Endothelial cell of umbilical vein (primary cell): ENCODE measurements at regions not wholly inside any gene's neighbourhood (a gene's known extent, or its start where the extent isn't known, plus 50 kb on each side); places are given as distances from the start of the nearest gene placed in this dataset.

Source experiments
- BruUV-seq: library from RNA; stranded (reverse); fragments of 400-500 nt; replicated peaks from 2 replicates; lab custom pipeline; 2021; lab: Mats Ljungman, UMichigan
- CTCF ChIA-PET: fragments of 300-600, 350-600 bp; sonication (Branson Sonifier 250); formaldehyde crosslinking; loops from one replicate; lab custom pipeline; 2021; ENCODE audit warnings: antibody characterized with exemption, inconsistent platforms; lab: Charles Lee
- POLR2A ChIA-PET: fragments of 300-600, 350-600 bp; sonication (Branson Sonifier 250); formaldehyde crosslinking; loops from one replicate; lab custom pipeline; 2021; ENCODE audit warnings: antibody characterized with exemption, inconsistent platforms; lab: Charles Lee
- DNase-seq: peaks from one replicate; pipeline ENCODE4 v3.0.0-alpha.2; 2011; ENCODE audit warnings: low read depth, low spot score
- FAIRE-seq: peaks from 2 replicates; lab custom pipeline; 2011; peaks lifted over from hg19 to GRCh38; lab: Jason Lieb, UNC
- H2AFZ ChIP-seq: 2 replicates; pipeline ENCODE4 v1.6.0; 2012; ENCODE audit warnings: low read depth, low read length, control low read depth, inconsistent platforms
- H3K27ac ChIP-seq: 2 replicates; pipeline ENCODE4 v1.5.1; 2011; ENCODE audit warnings: low read depth, mild to moderate bottlenecking, control low read depth, low read length, moderate library complexity; ENCODE audit not compliant: insufficient read depth
- H3K27me3 ChIP-seq, 2 experiments: 2 replicates each; pipeline versions ENCODE4 v1.6.0 to v1.6.1; 2011; ENCODE audit warnings: low read length in 2 of 2, mixed read lengths in 1 of 2; ENCODE audit not compliant: control insufficient read depth in 2 of 2, insufficient read depth in 2 of 2
- H3K36me3 ChIP-seq, 2 experiments: 2 replicates in 1 of 2; 3 replicates in 1 of 2; pipeline ENCODE4 v1.5.1; 2011; ENCODE audit warnings: low read length in 2 of 2, mild to moderate bottlenecking in 1 of 2, moderate library complexity in 1 of 2; ENCODE audit not compliant: control insufficient read depth in 2 of 2, insufficient read depth in 2 of 2; ENCODE audit errors: extremely low read depth in 1 of 2
- H3K4me1 ChIP-seq: 3 replicates; pipeline ENCODE4 v1.5.1; 2011; ENCODE audit warnings: mild to moderate bottlenecking, low read length; ENCODE audit not compliant: control insufficient read depth, insufficient read depth; ENCODE audit errors: extremely low read depth
- H3K4me2 ChIP-seq: 2 replicates; pipeline ENCODE4 v1.6.1; 2011; ENCODE audit warnings: low read length, control low read depth, mixed read lengths; ENCODE audit not compliant: insufficient read depth
- H3K4me3 ChIP-seq, 3 experiments: fragments of 200-600 bp in 1 of 3; sonication (generic), shearing (Covaris generic) in 1 of 3; replicated peaks in 1 of 3; 2 replicates each; pipeline ENCODE4 v1.5.1; 2011 to 2016; ENCODE audit warnings: control low read depth in 3 of 3, low read length in 3 of 3, mild to moderate bottlenecking in 2 of 3, inconsistent platforms in 1 of 3, low read depth in 1 of 3, moderate library complexity in 1 of 3; ENCODE audit not compliant: insufficient read depth in 1 of 3
- H3K79me2 ChIP-seq: 2 replicates; pipeline ENCODE4 v1.6.0; 2012; ENCODE audit warnings: low read length, inconsistent platforms; ENCODE audit not compliant: control insufficient read depth, insufficient read depth
- H3K9ac ChIP-seq: replicated peaks from 2 replicates; pipeline ENCODE3; 2011; ENCODE audit warnings: low read length, control low read depth; ENCODE audit not compliant: insufficient read depth; ENCODE audit errors: extremely low read depth
- H3K9me1 ChIP-seq: replicated peaks from 3 replicates; pipeline ENCODE4 v1.6.0; 2011; ENCODE audit warnings: mild to moderate bottlenecking, low read length; ENCODE audit not compliant: control insufficient read depth, insufficient read depth; ENCODE audit errors: extremely low read depth
- H3K9me3 ChIP-seq: replicated peaks from 2 replicates; pipeline ENCODE4 v1.5.1; 2012; ENCODE audit warnings: low read length, inconsistent platforms; ENCODE audit not compliant: control insufficient read depth, insufficient read depth
- H4K20me1 ChIP-seq: replicated peaks from 2 replicates; pipeline ENCODE3; 2011; ENCODE audit warnings: mild to moderate bottlenecking, low read length; ENCODE audit not compliant: control insufficient read depth, insufficient read depth; ENCODE audit errors: extremely low read depth
- EZH2 ChIP-seq: IDR thresholded peaks from 2 replicates; pipeline ENCODE4 v1.6.1; 2012; ENCODE audit warnings: borderline replicate concordance, low read depth, mild to moderate bottlenecking, moderate library complexity, low read length, inconsistent platforms; ENCODE audit not compliant: severe bottlenecking
- FOS ChIP-seq: IDR thresholded peaks from 2 replicates; pipeline ENCODE4 v1.6.1; 2011; ENCODE audit warnings: mild to moderate bottlenecking, low read length, moderate library complexity, borderline replicate concordance; ENCODE audit not compliant: insufficient read depth
- GATA2 ChIP-seq: IDR thresholded peaks from 2 replicates; pipeline ENCODE4 v1.7.0; 2011; ENCODE audit warnings: low read depth, mild to moderate bottlenecking, moderate library complexity, mixed read lengths, low read length; ENCODE audit not compliant: insufficient read length, insufficient read depth
- JUN ChIP-seq: IDR thresholded peaks from 2 replicates; pipeline ENCODE4 v1.6.1; 2011; ENCODE audit warnings: borderline replicate concordance, low read depth; ENCODE audit not compliant: insufficient read length, insufficient read depth
- MYC ChIP-seq: IDR thresholded peaks from one replicate; pipeline ENCODE4 v1.6.1; 2011; ENCODE audit warnings: mild to moderate bottlenecking, low read depth, low read length
- POLR2A ChIP-seq: IDR thresholded peaks from 2 replicates; pipeline ENCODE4 v1.6.1; 2012; ENCODE audit warnings: low read depth, mild to moderate bottlenecking, control low read depth, low read length
- POLR2AphosphoS5 ChIP-seq: IDR thresholded peaks from 2 replicates; pipeline ENCODE4 v1.6.1; 2012; ENCODE audit warnings: low read depth, mild to moderate bottlenecking, control low read depth, low read length, moderate library complexity; ENCODE audit not compliant: insufficient read depth
- dilution Hi-C: fragments of 300-500 bp; cut with MboI; formaldehyde crosslinking; loops from one replicate; pipeline ENCODE4 v1.15.0; 2019; ENCODE audit warnings: low sequenced_read_pairs; ENCODE audit not compliant: extremely low pct_ligation_motif_present
- intact Hi-C: fragments of 100-400 bp; cut with micrococcal nuclease; formaldehyde crosslinking; loops from one replicate; pipeline ENCODE4 v1.10.0; 2022
- TF ChIP-seq, protein P1 (sequence below): IDR thresholded peaks from 2 replicates; pipeline ENCODE4 v1.6.1; 2011; ENCODE audit not compliant: insufficient read depth, insufficient read length
- TF ChIP-seq, protein P2 (sequence below), 2 donors: IDR thresholded peaks; 1 replicate in 1 of 2; 2 replicates in 1 of 2; pipeline ENCODE4 v1.5.1; 2011; ENCODE audit warnings: low read length in 2 of 2, mild to moderate bottlenecking in 2 of 2, moderate library complexity in 2 of 2, control low read depth in 1 of 2, inconsistent platforms in 1 of 2, low read depth in 1 of 2; ENCODE audit not compliant: insufficient read depth in 1 of 2; ENCODE audit errors: extremely low read depth in 1 of 2

DNA sequence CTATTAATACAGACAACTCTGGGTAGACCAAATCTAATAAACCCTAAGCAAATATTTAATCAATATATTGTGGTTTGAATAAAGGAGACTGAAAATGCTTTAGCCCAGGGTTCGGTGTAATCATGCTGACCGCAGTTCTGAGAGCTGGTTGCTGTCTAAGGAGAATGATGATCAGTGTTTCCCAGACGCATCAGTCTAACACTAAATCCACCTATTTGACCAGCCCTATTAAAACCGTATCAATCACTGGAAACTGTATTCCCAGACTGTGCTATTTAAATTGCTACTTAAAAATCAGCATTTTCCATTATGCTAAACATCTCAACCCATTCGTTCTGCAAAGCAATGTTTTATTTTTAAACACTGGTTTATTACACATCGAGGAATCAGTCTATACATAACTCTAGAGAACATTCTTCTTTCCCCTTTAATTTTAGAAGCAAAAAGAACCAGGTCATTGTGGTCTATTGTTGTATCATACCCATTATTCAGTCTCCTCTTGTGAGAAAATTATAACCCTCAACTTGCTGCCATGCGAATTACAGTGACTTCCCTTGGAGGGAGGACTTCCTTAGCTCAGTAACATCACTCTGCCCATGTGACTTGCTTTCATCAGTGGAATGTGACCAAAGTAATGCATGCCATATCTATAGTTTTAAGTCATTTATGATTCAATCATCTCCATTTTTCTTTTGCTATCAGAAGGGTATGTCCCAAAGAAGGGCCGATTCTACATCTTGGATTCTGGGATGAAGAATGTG, 515.2 kb upstream of the JAG1 start:
- Histone ChIP-seq H3K9ac (no peak overlapping the region), H3K4me1 (peaks cover 14% of the 10 kb centered on the region), H2AFZ (no peak overlapping the region), H3K27me3 (no peaks in the 10 kb centered on the region), H3K79me2 (no peaks in the 10 kb centered on the region), H3K27ac (no peak overlapping the region), H3K4me2 (no peak overlapping the region), H3K4me3 (no peak overlapping the region), H3K36me3 (no peaks in the 10 kb centered on the region), H4K20me1 (no peaks in the 10 kb centered on the region), H3K9me1 (no peaks in the 10 kb centered on the region), H3K9me3 (no peaks in the 10 kb centered on the region)
- ChIA-PET CTCF (interaction anchor here (0.8 to 1.4 kb wide), 3 partner anchors 16 to 54 kb away, joined by 3 to 4 read pairs (median 3); no protein-coding TSS in a partner anchor), POLR2A (no interaction called here)
- FAIRE-seq (no peak), DNase-seq (no peak)
- dilution Hi-C loops (no loop called here), intact Hi-C loops (no loop called here)
- no TSS peak for BruUV-seq
- TF ChIP-seq POLR2AphosphoS5 (no peak), JUN (no peak), GATA2 (no peak), POLR2A (no peak), FOS (no peak), EZH2 (no peak), MYC (no peak)
- TF ChIP-seq, protein P1, sequence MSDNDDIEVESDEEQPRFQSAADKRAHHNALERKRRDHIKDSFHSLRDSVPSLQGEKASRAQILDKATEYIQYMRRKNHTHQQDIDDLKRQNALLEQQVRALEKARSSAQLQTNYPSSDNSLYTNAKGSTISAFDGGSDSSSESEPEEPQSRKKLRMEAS = no peak
- TF ChIP-seq, protein P2, sequence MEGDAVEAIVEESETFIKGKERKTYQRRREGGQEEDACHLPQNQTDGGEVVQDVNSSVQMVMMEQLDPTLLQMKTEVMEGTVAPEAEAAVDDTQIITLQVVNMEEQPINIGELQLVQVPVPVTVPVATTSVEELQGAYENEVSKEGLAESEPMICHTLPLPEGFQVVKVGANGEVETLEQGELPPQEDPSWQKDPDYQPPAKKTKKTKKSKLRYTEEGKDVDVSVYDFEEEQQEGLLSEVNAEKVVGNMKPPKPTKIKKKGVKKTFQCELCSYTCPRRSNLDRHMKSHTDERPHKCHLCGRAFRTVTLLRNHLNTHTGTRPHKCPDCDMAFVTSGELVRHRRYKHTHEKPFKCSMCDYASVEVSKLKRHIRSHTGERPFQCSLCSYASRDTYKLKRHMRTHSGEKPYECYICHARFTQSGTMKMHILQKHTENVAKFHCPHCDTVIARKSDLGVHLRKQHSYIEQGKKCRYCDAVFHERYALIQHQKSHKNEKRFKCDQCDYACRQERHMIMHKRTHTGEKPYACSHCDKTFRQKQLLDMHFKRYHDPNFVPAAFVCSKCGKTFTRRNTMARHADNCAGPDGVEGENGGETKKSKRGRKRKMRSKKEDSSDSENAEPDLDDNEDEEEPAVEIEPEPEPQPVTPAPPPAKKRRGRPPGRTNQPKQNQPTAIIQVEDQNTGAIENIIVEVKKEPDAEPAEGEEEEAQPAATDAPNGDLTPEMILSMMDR (IDR thresholded peaks at IDR 0.05; ENCODE audit: extremely low read depth in 1 of 2, insufficient read depth in 1 of 2, low read depth in 1 of 2, low read length in 2 of 2) = no peak
